ENCODE measurements at regions not wholly inside any gene's neighbourhood (a gene's known extent, or its start where the extent isn't known, plus 50 kb on each side); places are given as distances from the start of the nearest gene placed in this dataset.

DNA sequence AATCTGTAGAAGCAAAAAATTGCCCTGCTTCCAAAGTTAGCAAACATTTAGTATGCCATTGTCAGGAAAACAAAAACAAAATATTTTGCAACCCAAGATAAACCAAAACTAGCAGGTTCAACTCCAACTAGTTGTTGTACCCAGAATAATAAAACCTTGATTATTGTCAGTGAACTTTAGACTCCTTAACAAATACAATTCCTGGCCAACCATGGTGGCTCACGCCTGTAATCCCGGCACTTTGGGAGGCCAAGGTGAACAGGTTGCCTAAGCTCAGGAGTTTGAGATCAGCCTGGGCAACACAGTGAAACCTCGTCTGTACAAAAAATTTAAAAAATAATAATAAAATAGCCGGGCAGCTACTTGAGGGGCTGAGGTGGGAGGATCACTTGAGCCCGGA lies 53.6 kb upstream of the EPCAM start:
- DNase-seq (ENCODE audit: low spot score) = no peak

DNA sequence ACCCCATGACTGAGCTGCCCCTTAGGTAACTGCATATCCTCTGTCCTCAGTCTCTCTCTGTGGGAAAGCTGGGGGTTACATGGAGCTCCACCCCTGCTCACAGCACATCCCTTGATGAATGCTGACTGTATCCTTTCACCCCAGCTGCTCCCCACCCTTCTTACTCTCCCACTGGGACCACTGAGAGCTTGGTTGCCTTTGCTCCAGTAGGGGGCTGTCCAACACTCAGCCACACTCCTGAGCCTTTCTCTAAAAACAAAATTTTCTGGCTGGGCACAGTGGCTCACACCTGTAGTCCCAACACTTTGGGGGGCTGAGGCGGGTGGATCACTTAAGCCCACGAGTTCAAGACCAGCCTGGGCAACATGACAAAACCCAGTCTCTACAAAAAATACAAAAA lies 55.4 kb upstream of the EPCAM start:
- no peak for DNase-seq (ENCODE audit: low spot score)

DNA sequence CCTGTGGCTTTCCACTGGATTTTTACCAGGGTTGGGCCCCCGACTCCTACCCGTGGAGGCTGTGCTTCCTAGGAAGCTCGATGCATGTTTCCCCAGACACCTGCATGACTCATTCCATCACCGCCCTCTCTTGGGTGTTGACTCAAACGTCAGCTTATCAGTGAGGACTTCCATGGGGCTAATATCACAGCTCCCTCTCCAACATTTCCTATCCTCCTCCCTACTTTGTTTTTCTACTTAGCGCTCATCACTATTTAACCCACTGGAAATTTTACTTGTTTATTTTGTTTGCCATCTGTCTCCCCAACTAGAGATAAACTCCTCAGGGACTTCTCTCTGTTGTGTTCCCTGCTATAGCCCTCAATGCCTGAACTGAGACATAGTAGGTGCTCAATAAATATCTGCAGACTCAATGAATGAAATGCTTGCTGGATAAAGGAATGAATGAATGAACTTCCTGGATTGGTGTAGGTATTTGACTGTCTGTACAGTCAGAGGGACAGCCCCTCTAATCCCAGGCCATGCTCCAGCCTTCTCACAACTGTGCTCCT lies 55.9 kb upstream of the EPCAM start:
- DNase-seq (ENCODE audit: low spot score) = no peak

- DNase-seq (ENCODE audit: low spot score) = no peak
Measured at GRCh38 chr2:47312491-47312850, 56.6 kb upstream of the EPCAM start.

DNA sequence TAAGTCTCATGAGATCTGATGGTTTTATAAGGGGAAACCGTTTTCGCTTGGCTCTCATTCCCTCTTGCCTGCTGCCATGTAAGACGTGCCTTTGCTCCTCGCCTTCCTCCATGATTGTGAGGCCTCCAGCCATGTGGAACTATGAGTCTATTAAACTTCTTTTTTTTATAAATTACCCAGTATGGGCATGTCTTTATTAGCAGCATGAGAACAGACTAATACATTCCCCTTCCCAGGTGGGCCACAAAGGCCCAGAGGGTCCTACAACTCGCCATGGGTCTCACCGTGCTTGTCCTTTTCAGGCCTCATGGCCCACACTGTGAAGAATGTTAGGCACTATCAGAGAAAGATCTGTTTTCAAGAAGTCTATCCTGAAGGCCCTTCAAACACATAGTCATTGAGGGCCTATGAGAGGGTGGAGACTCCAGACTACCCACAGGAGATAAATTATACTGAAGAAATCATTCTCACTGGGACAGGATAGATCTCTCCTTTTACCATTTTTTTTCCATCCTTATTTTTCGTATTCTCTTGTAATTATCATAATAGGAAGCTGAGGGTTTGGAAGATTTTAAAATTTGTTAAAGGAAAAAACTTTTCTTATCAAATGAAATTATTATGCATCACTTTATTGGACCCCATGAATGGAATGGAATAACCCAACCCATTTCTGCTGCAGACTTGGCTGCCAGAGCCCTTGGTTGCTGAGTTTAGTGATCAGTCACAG lies 57.2 kb upstream of the EPCAM start:
- DNase-seq (ENCODE audit: low spot score) = no peak

- DNase-seq (ENCODE audit: low spot score) = no peak
Measured at GRCh38 chr2:47310801-47311560, 58.1 kb upstream of the EPCAM start.

DNA sequence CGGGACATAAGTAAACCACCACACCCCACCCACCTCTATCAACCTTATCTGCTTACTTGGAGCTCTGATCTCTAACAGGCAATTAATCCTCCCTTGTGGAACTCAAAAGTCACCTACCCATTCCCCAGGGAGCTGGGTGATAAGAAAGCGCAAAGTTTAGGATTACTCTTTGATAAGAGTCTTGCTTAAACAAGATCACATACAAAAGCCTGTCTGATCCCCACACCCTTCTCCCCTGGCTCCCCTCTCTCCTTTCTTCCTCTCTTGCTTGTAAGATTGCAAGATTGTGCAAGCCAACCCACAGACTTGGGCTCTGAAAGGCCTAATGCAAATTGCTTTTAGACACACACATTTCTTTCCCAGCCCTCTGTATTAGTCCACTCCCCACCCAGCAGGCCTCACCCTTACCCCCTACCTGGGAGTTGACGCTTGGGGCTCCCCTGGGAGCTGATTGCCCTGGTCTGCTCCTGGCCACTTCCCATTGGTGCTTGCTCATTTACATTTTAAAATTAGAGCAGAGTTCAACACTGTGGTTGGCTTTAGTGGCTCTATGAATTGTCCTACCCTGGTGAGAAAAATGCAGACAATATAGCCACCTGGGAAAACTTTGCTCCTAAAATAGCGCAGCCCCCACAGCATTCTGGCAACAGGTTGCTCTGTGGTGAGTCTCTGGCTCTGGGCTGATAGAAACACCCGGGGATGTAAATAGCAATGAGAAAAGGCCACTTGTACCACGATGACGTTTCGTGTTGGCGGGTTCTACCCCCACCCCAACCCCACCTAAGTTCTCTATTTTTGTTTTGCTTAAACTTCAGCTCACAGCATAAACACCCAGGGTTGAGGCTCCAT lies 58.9 kb upstream of the EPCAM start:
- no peak for DNase-seq (ENCODE audit: low spot score)

DNA sequence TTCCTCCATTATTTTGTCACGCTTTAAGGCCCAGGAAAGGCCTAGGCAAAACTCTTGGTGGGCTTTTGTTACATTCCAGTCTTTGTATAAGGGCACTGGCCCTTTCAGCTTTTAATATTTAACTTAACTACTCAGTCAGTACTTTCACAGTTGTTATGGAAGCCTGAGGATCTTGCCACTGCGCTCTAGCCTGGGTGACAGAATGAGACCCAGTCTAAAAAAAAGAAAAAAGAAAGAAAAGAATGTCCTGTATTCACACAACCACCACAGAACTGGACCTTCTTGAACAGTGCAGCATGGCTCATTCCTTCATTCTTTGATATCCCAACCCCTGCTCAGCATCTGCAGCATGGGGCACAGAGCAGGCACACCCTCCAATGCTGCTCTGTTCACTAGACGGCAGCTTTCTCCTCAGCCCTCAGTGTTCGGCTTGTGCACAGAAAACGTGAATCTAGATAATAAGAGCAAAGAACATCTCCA lies 59.6 kb upstream of the EPCAM start:
- no peak for DNase-seq (ENCODE audit: low spot score)

DNA sequence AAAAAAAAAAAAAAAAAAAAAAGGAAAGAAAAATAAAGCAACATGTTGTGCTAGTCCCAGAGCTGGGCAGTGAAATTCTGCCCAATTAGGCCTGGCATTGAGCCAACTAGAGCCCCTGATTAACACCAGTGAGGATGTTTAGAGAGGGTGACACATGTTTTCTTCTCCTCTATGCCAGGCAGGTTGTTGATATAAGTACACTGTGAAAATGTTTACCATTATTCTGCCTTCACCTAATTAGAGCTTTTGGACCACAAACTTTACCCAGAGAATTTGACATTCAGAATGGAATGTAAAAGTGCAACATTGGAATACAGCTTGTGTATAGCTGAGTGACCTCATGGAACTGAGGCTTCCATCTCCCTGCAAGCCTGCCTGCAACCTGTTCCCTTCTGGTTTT lies 62.0 kb upstream of the EPCAM start:
- no peak for DNase-seq (ENCODE audit: low spot score)

DNA sequence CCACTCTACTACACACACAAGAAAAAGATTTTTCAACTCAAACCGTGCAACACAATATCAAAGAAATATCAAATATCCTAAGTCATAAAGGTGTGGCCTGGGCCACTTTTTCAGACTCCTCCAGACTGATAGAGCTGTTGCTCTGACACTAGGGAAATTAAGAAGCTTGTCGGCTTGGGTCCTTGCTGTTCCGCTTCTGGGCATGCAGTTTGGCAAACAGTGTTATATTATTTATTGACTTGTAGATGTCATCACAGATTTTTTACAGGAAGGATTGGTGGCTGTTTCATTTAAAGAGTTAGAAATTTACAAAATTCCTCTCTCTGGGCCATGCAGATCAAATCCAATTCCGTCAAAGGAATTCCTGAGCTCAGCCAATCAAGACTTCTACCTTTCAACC lies 64.5 kb upstream of the EPCAM start:
- no peak for DNase-seq (ENCODE audit: low spot score)

GRCh38 chr2:47303341-47304148 lies 65.6 kb upstream of the EPCAM start:
- no peak for DNase-seq (ENCODE audit: low spot score)

- no peak for DNase-seq (ENCODE audit: low spot score)
Measured at GRCh38 chr2:47302308-47302707, 66.8 kb upstream of the EPCAM start.

DNA sequence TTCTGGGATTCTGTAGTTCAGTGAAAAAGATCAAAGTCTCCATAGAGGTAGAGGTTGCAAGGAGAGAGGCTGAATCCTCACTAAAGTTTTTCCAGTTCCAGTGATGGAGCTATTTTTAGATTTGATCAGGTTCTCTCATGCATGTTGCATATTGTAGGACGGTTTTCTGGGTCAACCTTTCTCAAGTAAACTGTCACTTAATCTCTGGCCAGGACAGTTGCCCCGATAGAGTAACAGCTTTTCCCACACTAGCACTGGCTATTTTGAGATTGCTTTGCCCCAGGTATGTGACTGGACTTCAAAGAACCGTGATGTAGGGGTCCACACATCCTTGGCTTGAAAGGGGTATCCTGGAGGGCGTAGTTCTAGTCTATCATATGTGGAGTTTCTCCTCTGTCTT lies 67.4 kb upstream of the EPCAM start:
- DNase-seq (ENCODE audit: low spot score) = no peak

GRCh38 chr2:47301277-47301618 lies 67.9 kb upstream of the EPCAM start:
- no peak for DNase-seq (ENCODE audit: low spot score)

DNA sequence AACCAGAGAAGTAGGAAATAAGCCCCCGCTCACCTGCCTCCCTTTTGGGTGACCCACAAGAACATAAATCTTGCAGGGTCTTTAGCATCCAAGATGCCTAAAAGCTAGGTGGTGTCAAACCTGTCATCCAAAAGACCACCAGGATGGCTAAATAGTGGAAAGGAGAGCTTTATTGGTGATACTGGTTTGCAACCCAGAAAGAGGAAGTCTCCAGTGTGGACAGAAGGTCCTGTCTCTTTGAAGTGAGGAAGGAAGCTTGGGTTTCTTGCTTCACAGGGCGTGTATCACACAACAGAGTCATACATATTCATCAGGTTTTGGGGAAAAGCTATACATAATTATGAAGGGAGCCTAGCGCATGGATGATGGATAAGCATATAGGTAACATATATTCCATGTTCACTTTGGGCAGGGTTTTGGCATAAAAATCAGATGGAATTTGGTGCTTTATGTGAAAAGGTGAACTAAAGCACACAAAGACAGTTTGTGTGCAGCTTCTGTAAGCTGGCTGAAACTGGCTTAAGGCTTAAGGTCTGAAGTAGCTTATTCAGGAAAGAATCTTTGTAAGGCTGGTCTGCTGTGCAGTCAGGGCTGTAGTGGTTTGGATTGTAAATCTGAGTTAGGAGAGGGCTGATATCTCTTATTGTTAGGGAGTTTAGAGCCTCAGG lies 68.4 kb upstream of the EPCAM start:
- no peak for DNase-seq (ENCODE audit: low spot score)

DNA sequence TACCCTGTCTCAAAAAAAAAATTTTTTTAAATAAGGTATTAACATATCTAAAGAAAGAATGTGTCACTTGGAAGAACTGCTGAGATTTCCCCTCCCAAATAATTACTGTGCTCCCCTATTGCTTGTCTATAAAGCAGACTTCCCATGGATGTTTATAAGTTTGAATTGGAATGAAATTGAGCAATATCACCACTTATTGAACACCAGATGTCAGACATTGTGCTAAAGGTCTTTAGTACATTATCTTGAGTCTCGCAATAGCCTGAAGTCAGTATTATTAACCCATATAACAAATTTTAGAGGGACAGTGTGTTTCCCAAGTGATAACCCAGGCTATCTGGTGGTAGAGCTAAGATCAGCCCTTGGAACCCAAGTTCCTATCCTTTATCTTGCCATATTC lies 69.0 kb upstream of the EPCAM start:
- DNase-seq (ENCODE audit: low spot score) = no peak

DNA sequence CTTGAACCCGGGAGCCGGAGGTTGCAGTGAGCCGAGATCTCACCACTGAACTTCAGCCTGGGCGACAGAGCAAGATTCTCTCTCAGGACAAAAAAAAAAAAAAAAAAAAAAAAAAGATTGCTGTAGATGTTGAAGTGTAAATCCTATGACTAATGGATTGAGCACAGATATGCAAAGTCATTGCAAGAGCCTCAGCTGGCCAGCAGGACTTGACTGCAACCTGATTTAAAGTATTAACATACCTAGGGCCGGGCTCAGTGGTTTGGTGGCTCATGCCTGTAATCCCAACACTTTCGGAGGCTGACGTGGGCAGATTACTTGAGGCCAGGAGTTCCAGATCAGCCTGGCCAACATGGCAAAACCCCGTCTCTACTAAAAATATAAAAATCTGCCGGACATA lies 69.6 kb upstream of the EPCAM start:
- no peak for DNase-seq (ENCODE audit: low spot score)

GRCh38 chr2:47298771-47299170 lies 70.3 kb upstream of the EPCAM start:
- DNase-seq (ENCODE audit: low spot score) = no peak

GRCh38 chr2:47297767-47298425 lies 71.2 kb upstream of the EPCAM start:
- no peak for DNase-seq (ENCODE audit: low spot score)

GRCh38 chr2:47295981-47296635 lies 73.0 kb upstream of the EPCAM start:
- no peak for DNase-seq (ENCODE audit: low spot score)

Measured in left forelimb (tissue), 1 donor.